Astrocyte (in vitro differentiated cells and primary cell): ENCODE measurements at regions not wholly inside any gene's neighbourhood (a gene's known extent, or its start where the extent isn't known, plus 50 kb on each side); places are given as distances from the start of the nearest gene placed in this dataset.

ENCODE experiments used
- EZH2 ChIP-seq: IDR thresholded peaks from 2 replicates; pipeline ENCODE4 v1.6.1; 2012; ENCODE audit warnings: mild to moderate bottlenecking, low read length, inconsistent platforms; ENCODE audit not compliant: insufficient read depth
- TF ChIP-seq, protein P1 (sequence below): IDR thresholded peaks from 2 replicates; pipeline ENCODE4 v1.5.1; 2011; ENCODE audit warnings: low read depth, mild to moderate bottlenecking, inconsistent platforms, low read length, moderate library complexity; ENCODE audit not compliant: insufficient read depth

DNA sequence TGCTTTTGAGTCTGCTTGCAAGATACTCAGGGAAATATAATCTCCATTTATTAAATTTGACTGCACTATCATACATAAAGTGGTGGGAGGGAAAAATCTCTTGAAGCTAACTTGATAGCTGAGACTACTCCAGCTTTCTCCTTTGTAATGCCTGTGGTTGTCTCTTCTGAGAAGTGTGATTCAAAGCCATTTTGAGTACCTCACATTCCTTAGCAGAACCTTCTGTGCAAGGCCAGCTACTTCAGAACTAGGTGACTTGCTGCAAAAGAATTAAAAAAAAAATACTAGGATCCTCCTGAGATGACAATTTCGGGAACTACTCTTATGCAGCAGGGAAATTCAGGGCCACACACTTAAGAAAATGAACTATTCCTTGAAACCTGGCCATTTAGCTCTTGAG is 294.8 kb downstream of the MDFIC start:
- TF ChIP-seq, protein P1, sequence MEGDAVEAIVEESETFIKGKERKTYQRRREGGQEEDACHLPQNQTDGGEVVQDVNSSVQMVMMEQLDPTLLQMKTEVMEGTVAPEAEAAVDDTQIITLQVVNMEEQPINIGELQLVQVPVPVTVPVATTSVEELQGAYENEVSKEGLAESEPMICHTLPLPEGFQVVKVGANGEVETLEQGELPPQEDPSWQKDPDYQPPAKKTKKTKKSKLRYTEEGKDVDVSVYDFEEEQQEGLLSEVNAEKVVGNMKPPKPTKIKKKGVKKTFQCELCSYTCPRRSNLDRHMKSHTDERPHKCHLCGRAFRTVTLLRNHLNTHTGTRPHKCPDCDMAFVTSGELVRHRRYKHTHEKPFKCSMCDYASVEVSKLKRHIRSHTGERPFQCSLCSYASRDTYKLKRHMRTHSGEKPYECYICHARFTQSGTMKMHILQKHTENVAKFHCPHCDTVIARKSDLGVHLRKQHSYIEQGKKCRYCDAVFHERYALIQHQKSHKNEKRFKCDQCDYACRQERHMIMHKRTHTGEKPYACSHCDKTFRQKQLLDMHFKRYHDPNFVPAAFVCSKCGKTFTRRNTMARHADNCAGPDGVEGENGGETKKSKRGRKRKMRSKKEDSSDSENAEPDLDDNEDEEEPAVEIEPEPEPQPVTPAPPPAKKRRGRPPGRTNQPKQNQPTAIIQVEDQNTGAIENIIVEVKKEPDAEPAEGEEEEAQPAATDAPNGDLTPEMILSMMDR: no peak
- TF ChIP-seq EZH2: no peak
